DOHH2 (cell line): ENCODE measurements at regions not wholly inside any gene's neighbourhood (a gene's known extent, or its start where the extent isn't known, plus 50 kb on each side); places are given as distances from the start of the nearest gene placed in this dataset.

Experiments used
- H3F3A ChIP-seq: fragments of 200-600 bp; sonication (generic), shearing (Covaris generic); 2 replicates; pipeline ENCODE4 v1.6.0; 2016; ENCODE audit warnings: antibody characterized with exemption, mild to moderate bottlenecking; ENCODE audit not compliant: control insufficient read depth, insufficient read depth
- H3K27ac ChIP-seq: fragments of 200-600 bp; sonication (generic); 2 replicates; pipeline ENCODE4 v1.5.1; 2014; ENCODE audit warnings: low read depth, mild to moderate bottlenecking, low read length, moderate library complexity
- H3K27me3 ChIP-seq: fragments of 200-600 bp; sonication (generic); 2 replicates; pipeline ENCODE4 v1.6.1; 2014; ENCODE audit warnings: mild to moderate bottlenecking, low read length, mixed read lengths; ENCODE audit not compliant: control insufficient read depth
- H3K36me3 ChIP-seq: fragments of 200-600 bp; sonication (generic); 2 replicates; pipeline ENCODE4 v1.6.1; 2014; ENCODE audit warnings: mild to moderate bottlenecking, low read length, moderate library complexity, mixed read lengths; ENCODE audit not compliant: control insufficient read depth
- H3K4me1 ChIP-seq: fragments of 200-600 bp; sonication (generic); 2 replicates; pipeline ENCODE4 v1.6.1; 2014; ENCODE audit warnings: mild to moderate bottlenecking, low read length, mixed read lengths; ENCODE audit not compliant: control insufficient read depth
- H3K4me2 ChIP-seq: fragments of 200-600 bp; sonication (generic); 2 replicates; pipeline ENCODE4 v1.6.0; 2014; ENCODE audit warnings: mild to moderate bottlenecking, low read length, moderate library complexity
- H3K4me3 ChIP-seq: fragments of 200-600 bp; sonication (generic); 2 replicates; pipeline ENCODE4 v1.5.1; 2014; ENCODE audit warnings: mild to moderate bottlenecking, low read length, mixed read lengths
- H3K79me2 ChIP-seq: fragments of 200-600 bp; sonication (generic); 2 replicates; pipeline ENCODE4 v1.6.1; 2014; ENCODE audit warnings: mild to moderate bottlenecking, low read length, mixed read lengths; ENCODE audit not compliant: control insufficient read depth
- H3K9me2 ChIP-seq: fragments of 200-600 bp; sonication (generic); replicated peaks from 2 replicates; pipeline ENCODE4 v1.6.1; 2014; ENCODE audit warnings: mild to moderate bottlenecking, low read length, mixed read lengths; ENCODE audit not compliant: control insufficient read depth
- H3K9me3 ChIP-seq: fragments of 200-600 bp; sonication (generic); 2 replicates; pipeline ENCODE4 v1.6.1; 2014; ENCODE audit warnings: antibody characterized with exemption, low read length, mixed read lengths; ENCODE audit not compliant: control insufficient read depth, insufficient read depth
- H4K20me1 ChIP-seq: fragments of 200-600 bp; sonication (generic); 2 replicates; pipeline ENCODE4 v1.6.0; 2014; ENCODE audit warnings: low read depth, mild to moderate bottlenecking, antibody characterized with exemption, low read length, moderate library complexity; ENCODE audit not compliant: control insufficient read depth, insufficient read depth
- CTCF ChIP-seq: fragments of 200-600 bp; sonication (generic); IDR thresholded peaks from one replicate; pipeline ENCODE4 v1.5.1; 2014; ENCODE audit warnings: antibody characterized with exemption, mild to moderate bottlenecking, low read depth, low read length; ENCODE audit not compliant: poor library complexity, severe bottlenecking
- EZH2phosphoT487 ChIP-seq: fragments of 200-600 bp; sonication (generic); IDR thresholded peaks from 2 replicates; pipeline ENCODE4 v1.6.1; 2017; ENCODE audit warnings: borderline replicate concordance, mild to moderate bottlenecking, antibody characterized with exemption, low read length, moderate library complexity, mixed read lengths

- no peak for TF ChIP-seq CTCF
- no peak for TF ChIP-seq EZH2phosphoT487
- Histone ChIP-seq H3K79me2 (no peaks in the 10 kb centered on the region), H4K20me1 (no peaks in the 10 kb centered on the region), H3K4me2 (no peak overlapping the region), H3K27ac (no peak overlapping the region), H3K27me3 (no peaks in the 10 kb centered on the region), H3K9me2 (no peaks in the 10 kb centered on the region), H3F3A (no peaks in the 10 kb centered on the region), H3K36me3 (no peaks in the 10 kb centered on the region), H3K4me1 (no peaks in the 10 kb centered on the region), H3K9me3 (no peaks in the 10 kb centered on the region), H3K4me3 (no peak overlapping the region)
Measured at GRCh38 chr4:111807576-111807975, 337.7 kb upstream of the FAM241A start.

DNA sequence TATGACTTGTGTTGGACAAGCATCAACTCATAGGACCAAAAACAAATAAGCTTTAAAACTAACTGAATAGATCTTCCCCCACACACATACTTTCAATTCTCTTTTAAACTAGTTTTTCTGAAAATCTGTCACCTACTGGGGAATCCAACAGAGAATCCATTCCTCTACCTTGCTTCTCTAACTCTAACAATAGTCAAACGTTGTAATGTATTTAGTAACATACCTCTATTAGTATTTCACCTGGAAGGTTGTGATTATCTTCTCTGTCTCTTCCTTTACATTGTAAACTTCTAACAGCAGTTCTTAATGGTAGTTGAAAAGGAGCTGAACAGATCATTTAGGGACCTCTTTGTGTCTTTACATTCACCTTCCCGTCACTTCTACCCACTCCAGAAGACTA lies 337.1 kb upstream of the FAM241A start:
- Histone ChIP-seq H3K27me3 (no peaks in the 10 kb centered on the region), H3K27ac (no peak overlapping the region), H3K4me3 (no peak overlapping the region), H3K9me3 (no peaks in the 10 kb centered on the region), H3K4me2 (no peak overlapping the region), H3K79me2 (no peaks in the 10 kb centered on the region), H3K4me1 (no peaks in the 10 kb centered on the region), H3K36me3 (no peaks in the 10 kb centered on the region), H3K9me2 (no peaks in the 10 kb centered on the region), H4K20me1 (no peaks in the 10 kb centered on the region), H3F3A (no peaks in the 10 kb centered on the region)
- TF ChIP-seq CTCF (no peak), EZH2phosphoT487 (no peak)

- Histone ChIP-seq H4K20me1 (no peaks in the 10 kb centered on the region), H3K4me2 (no peak overlapping the region), H3K27ac (no peak overlapping the region), H3F3A (no peaks in the 10 kb centered on the region), H3K4me1 (no peaks in the 10 kb centered on the region), H3K4me3 (no peak overlapping the region), H3K9me2 (no peaks in the 10 kb centered on the region), H3K79me2 (no peaks in the 10 kb centered on the region), H3K27me3 (no peaks in the 10 kb centered on the region; the same call in 1 of the 2 replicates), H3K36me3 (no peaks in the 10 kb centered on the region), H3K9me3 (peaks cover 2% of the 10 kb centered on the region; the same call in 1 of the 2 replicates)
- TF ChIP-seq CTCF (no peak), EZH2phosphoT487 (no peak)
Measured at GRCh38 chr4:111811661-111812060, 333.6 kb upstream of the FAM241A start.
